ENCODE measurements at regions not wholly inside any gene's neighbourhood (a gene's known extent, or its start where the extent isn't known, plus 50 kb on each side); places are given as distances from the start of the nearest gene placed in this dataset.
A peak's percentile ranks its signal among the peaks of the same experiment; 100 is the strongest.

DNA sequence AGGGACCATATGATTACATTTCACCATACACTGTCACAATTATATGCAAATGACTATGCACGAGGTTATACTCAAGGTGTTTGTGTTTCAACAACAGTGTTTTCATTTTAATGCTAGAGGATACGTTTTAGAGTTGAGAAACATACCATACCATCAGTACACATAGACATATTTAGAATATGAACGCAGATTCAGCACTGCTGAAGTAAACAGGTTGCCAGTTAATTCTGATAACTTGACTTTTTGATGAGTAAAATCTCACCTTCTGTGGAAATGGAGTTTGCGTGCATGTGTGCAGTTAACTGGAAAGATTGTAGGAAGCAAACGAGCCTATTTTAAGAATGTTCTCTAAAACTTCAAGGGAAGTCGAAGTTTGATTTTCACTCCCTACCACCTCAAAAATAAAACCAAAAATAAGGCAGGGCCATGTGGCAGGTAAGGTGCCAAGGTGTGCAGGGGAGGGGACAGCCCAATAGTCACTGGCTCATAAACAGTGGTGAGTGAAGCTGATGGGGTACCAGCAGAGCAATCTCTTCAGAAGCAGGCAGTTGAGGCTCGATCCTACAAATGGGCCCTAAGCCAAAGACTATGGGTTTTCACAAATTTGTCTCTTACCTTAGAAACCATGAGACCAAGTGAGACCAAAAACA lies 213.1 kb downstream of the IKZF2 start:
- no peak for DNase-seq (ENCODE audit: low spot score in 2 of 2, unreplicated experiment in 2 of 2)
- no peaks in the 10 kb centered on the region for H3K36me3 Mint-ChIP-seq
- no peak overlapping the region for H3K4me3 Mint-ChIP-seq
- H3K27me3 Mint-ChIP-seq (ENCODE audit: low read depth) = no peaks in the 10 kb centered on the region
- no peak overlapping the region for H3K27ac Mint-ChIP-seq
- TF ChIP-seq CTCF (IDR thresholded peaks at IDR 0.05; ENCODE audit: unreplicated experiment) = no peak
- H3K9me3 Mint-ChIP-seq = no peaks in the 10 kb centered on the region
- H3K4me1 Mint-ChIP-seq = peaks cover 29% of the 10 kb centered on the region

- Mint-ChIP-seq H3K27me3 (ENCODE audit: low read depth) (no peaks in the 10 kb centered on the region), H3K27ac (peak overlapping the region; percentile 39), H3K9me3 (no peaks in the 10 kb centered on the region), H3K4me3 (no peak overlapping the region), H3K4me1 (peaks cover 29% of the 10 kb centered on the region), H3K36me3 (no peaks in the 10 kb centered on the region)
- no peak for DNase-seq (ENCODE audit: low spot score in 2 of 2, unreplicated experiment in 2 of 2)
- TF ChIP-seq CTCF (IDR thresholded peaks at IDR 0.05; ENCODE audit: unreplicated experiment) = no peak
Measured at GRCh38 chr2:212936572-212936971, 214.8 kb downstream of the IKZF2 start.

GRCh38 chr2:212935752-212936151 lies 215.7 kb downstream of the IKZF2 start:
- Mint-ChIP-seq H3K27me3 (ENCODE audit: low read depth) (no peaks in the 10 kb centered on the region), H3K9me3 (no peaks in the 10 kb centered on the region), H3K4me1 (peaks cover 24% of the 10 kb centered on the region), H3K36me3 (no peaks in the 10 kb centered on the region), H3K27ac (no peak overlapping the region), H3K4me3 (no peak overlapping the region)
- no peak for TF ChIP-seq CTCF (IDR thresholded peaks at IDR 0.05; ENCODE audit: unreplicated experiment)
- DNase-seq (ENCODE audit: low spot score in 2 of 2, unreplicated experiment in 2 of 2) = no peak

GRCh38 chr2:212931271-212931670 lies 220.1 kb downstream of the IKZF2 start:
- Mint-ChIP-seq H3K4me3 (no peak overlapping the region), H3K4me1 (peaks cover 16% of the 10 kb centered on the region), H3K27ac (no peak overlapping the region), H3K36me3 (no peaks in the 10 kb centered on the region), H3K9me3 (no peaks in the 10 kb centered on the region), H3K27me3 (ENCODE audit: low read depth) (no peaks in the 10 kb centered on the region)
- DNase-seq (ENCODE audit: low spot score in 2 of 2, unreplicated experiment in 2 of 2) = no peak
- no peak for TF ChIP-seq CTCF (IDR thresholded peaks at IDR 0.05; ENCODE audit: unreplicated experiment)

DNA sequence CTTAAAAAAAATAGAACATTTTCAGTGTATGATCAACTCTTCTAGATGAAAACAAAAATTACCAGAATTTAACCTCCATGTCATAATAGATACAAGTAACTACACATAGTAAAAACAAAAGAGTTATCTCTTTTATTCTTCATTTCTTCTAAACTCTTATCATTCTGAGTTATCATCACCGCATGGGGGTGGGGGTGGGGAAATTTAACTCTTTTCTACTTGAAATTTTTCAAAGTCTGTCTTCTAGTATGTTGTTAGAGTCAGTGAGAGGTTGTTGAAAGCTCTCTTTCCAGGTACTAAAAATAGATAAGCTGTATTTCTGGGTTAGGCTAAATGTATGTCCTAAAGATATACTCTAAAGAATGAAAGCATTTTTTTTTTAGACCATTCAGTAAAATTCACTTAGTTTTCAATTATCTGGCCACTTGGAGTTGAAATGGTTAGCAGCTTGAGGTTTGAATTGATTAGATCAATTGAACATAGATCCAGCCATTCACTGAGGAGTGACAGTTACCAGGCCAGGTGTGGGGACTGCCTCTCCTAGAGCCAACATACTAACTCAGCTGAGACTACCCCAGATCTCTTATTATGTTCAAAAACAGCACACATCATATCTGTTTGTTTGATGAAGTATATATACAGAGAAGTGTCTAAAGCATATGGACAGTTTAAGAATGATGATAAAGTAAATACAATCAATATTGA lies 220.7 kb downstream of the IKZF2 start:
- no peak overlapping the region for H3K4me3 Mint-ChIP-seq
- H3K27ac Mint-ChIP-seq = no peak overlapping the region
- no peaks in the 10 kb centered on the region for H3K27me3 Mint-ChIP-seq (ENCODE audit: low read depth)
- no peaks in the 10 kb centered on the region for H3K9me3 Mint-ChIP-seq
- H3K36me3 Mint-ChIP-seq = no peaks in the 10 kb centered on the region
- no peak for TF ChIP-seq CTCF (IDR thresholded peaks at IDR 0.05; ENCODE audit: unreplicated experiment)
- DNase-seq (ENCODE audit: low spot score in 2 of 2, unreplicated experiment in 2 of 2) = no peak
- peaks cover 15% of the 10 kb centered on the region for H3K4me1 Mint-ChIP-seq
